A549 (cell line): ENCODE measurements at regions not wholly inside any gene's neighbourhood (a gene's known extent, or its start where the extent isn't known, plus 50 kb on each side); places are given as distances from the start of the nearest gene placed in this dataset.

Experiments
- ATOH8 ChIP-seq: fragments of 250-450 bp; sonication (Bioruptor Pico); IDR thresholded peaks from 2 replicates; pipeline ENCODE4 v1.5.0; 2020; ENCODE audit warnings: low read depth, mild to moderate bottlenecking, moderate library complexity
- CEBPB ChIP-seq, 2 experiments: fragments of >200 bp in 1 of 2; sonication (Bioruptor Twin) in 1 of 2; formaldehyde crosslinking in 1 of 2; IDR thresholded peaks; 2 replicates each; pipeline ENCODE4 v1.6.1; 2012 to 2016
- CTCF ChIP-seq: fragments of >200 bp; sonication (Bioruptor Twin); formaldehyde crosslinking; IDR thresholded peaks from 3 replicates; pipeline ENCODE4 v1.5.1; 2016
- EP300 ChIP-seq, 2 experiments: fragments of >200 bp; sonication (Bioruptor Twin); formaldehyde crosslinking; IDR thresholded peaks; 2 replicates in 1 of 2; 3 replicates in 1 of 2; pipeline ENCODE4 v1.6.1; 2016 to 2017
- GATA3 ChIP-seq: IDR thresholded peaks from 2 replicates; pipeline ENCODE4 v1.6.1; 2012; ENCODE audit warnings: borderline replicate concordance
- HMGXB4 ChIP-seq: fragments of 250-450 bp; sonication (Bioruptor Pico); IDR thresholded peaks from 2 replicates; pipeline ENCODE4 v1.5.0; 2021; ENCODE audit warnings: mild to moderate bottlenecking, moderate library complexity, borderline replicate concordance
- JUNB ChIP-seq: fragments of >200 bp; sonication (Bioruptor Twin); formaldehyde crosslinking; IDR thresholded peaks from 2 replicates; pipeline ENCODE4 v1.6.1; 2016
- MAFK ChIP-seq: fragments of 450-650 bp; IDR thresholded peaks from 2 replicates; pipeline ENCODE4 v1.6.1; 2014; ENCODE audit not compliant: partially characterized antibody
- POLR2A ChIP-seq: IDR thresholded peaks from 2 replicates; pipeline ENCODE4 v1.6.1; 2012; ENCODE audit warnings: mild to moderate bottlenecking, low read length
- POLR2AphosphoS2 ChIP-seq: conservative IDR thresholded peaks from 2 replicates; pipeline ENCODE4 v1.6.1; 2012; ENCODE audit warnings: low read length, improper control_type of control experiment, inconsistent platforms
- REST ChIP-seq: fragments of 200-600 bp; sonication (generic); IDR thresholded peaks from 2 replicates; pipeline ENCODE4 v1.6.1; 2016; ENCODE audit warnings: antibody characterized with exemption, mild to moderate bottlenecking, moderate library complexity
- RNF2 ChIP-seq: fragments of 200-600 bp; sonication (generic); IDR thresholded peaks from 2 replicates; pipeline ENCODE4 v1.6.1; 2016; ENCODE audit warnings: low read depth, mild to moderate bottlenecking, antibody characterized with exemption, moderate library complexity, borderline replicate concordance
- TP53 ChIP-seq: fragments of 250-450 bp; sonication (Bioruptor Pico); IDR thresholded peaks from 2 replicates; pipeline ENCODE4 v1.5.0; 2021; ENCODE audit warnings: mild to moderate bottlenecking, moderate library complexity
- ZNF302 ChIP-seq: fragments of 250-450 bp; sonication (Bioruptor Pico); IDR thresholded peaks from 2 replicates; pipeline ENCODE4 v1.9.0; 2021; ENCODE audit warnings: inconsistent platforms, mild to moderate bottlenecking, moderate library complexity

- TF ChIP-seq HMGXB4 (CRISPR knock-in tag) = no peak
- TF ChIP-seq CTCF = no peak
- no peak for TF ChIP-seq ZNF302 (CRISPR knock-in tag)
- TF ChIP-seq REST = no peak
- TF ChIP-seq JUNB = no peak
- TF ChIP-seq POLR2A = no peak
- no peak for TF ChIP-seq TP53 (CRISPR knock-in tag)
- TF ChIP-seq POLR2AphosphoS2 = no peak
- no peak for TF ChIP-seq EP300 (IDR thresholded peaks at IDR 0.05)
- TF ChIP-seq MAFK = no peak
- no peak for TF ChIP-seq GATA3
- no peak for TF ChIP-seq CEBPB (IDR thresholded peaks at IDR 0.05)
- TF ChIP-seq ATOH8 (CRISPR knock-in tag) = no peak
- no peak for TF ChIP-seq RNF2
Observed at GRCh38 chr13:104565888-104566287, 1499.7 kb upstream of the SLC10A2 start.
